ENCODE measurements at regions not wholly inside any gene's neighbourhood (a gene's known extent, or its start where the extent isn't known, plus 50 kb on each side); places are given as distances from the start of the nearest gene placed in this dataset.

- H3K9me3 Mint-ChIP-seq, result peaks cover 0 to 3% of the 10 kb centered on the region in 2 donors
- H3K4me3 Mint-ChIP-seq, result no peak overlapping the region
- no peak for ATAC-seq (replicated peaks)
These were observed 1114.2 kb downstream of the NSUN3 start for GRCh38 chr3:95177096-95177495.

DNA sequence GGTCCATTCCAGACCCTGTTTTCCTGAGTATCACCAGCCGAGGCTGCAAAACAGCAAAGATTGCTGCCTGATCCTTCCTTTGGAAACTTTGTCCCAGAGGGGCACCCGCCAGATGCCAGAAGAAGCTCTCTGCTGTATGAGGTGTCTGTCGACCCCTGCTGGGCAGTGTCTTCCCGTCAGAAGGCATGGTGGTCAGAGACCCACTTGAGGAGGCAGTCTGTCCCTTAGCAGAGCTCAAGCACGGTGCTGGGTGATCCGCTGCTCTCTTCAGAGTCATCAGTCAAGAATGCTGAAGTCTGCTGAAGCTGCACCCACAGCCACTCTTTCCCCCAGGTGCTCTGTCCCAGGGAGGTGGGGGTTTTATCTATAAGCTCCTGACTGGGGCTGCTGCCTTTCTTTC lies 1121.2 kb downstream of the NSUN3 start:
- no peak for ATAC-seq (replicated peaks)
- Mint-ChIP-seq H3K27me3 (no peaks in the 10 kb centered on the region), H3K9me3 (peaks cover 8 to 12% of the 10 kb centered on the region in 2 donors), H3K4me1 (ENCODE audit: low read depth in 2 of 2) (no peaks in the 10 kb centered on the region), H3K27ac (no peak overlapping the region), H3K36me3 (ENCODE audit: insufficient read depth) (peaks cover 3% of the 10 kb centered on the region), H3K4me3 (no peak overlapping the region)
- no peak for DNase-seq

More at GRCh38 chr3:95177096-95177495, 1114.2 kb downstream of the NSUN3 start:
- Mint-ChIP-seq H3K4me1 (ENCODE audit: low read depth in 2 of 2) (no peaks in the 10 kb centered on the region), H3K27me3 (no peaks in the 10 kb centered on the region), H3K36me3 (ENCODE audit: insufficient read depth) (peaks cover 3% of the 10 kb centered on the region), H3K27ac (no peak overlapping the region)
- DNase-seq, result no peak

- no peak overlapping the region for H3K27ac Mint-ChIP-seq
- ATAC-seq (replicated peaks) (no peak), DNase-seq (no peak)
- no peaks in the 10 kb centered on the region for H3K36me3 Mint-ChIP-seq (ENCODE audit: insufficient read depth)
- H3K4me3 Mint-ChIP-seq, result no peak overlapping the region
- peaks cover 6 to 7% of the 10 kb centered on the region in 2 donors for H3K9me3 Mint-ChIP-seq
- no peaks in the 10 kb centered on the region for H3K27me3 Mint-ChIP-seq
- no peaks in the 10 kb centered on the region for H3K4me1 Mint-ChIP-seq (ENCODE audit: low read depth in 2 of 2)
These were observed 1126.5 kb downstream of the NSUN3 start for GRCh38 chr3:95189348-95189747.

- H3K36me3 Mint-ChIP-seq (ENCODE audit: insufficient read depth), result no peaks in the 10 kb centered on the region
- H3K27ac Mint-ChIP-seq, result no peak overlapping the region
- no peaks in the 10 kb centered on the region for H3K27me3 Mint-ChIP-seq
- DNase-seq (no peak), ATAC-seq (replicated peaks) (no peak)
- H3K4me3 Mint-ChIP-seq, result no peak overlapping the region
- H3K4me1 Mint-ChIP-seq (ENCODE audit: low read depth in 2 of 2), result no peaks in the 10 kb centered on the region
- peaks cover 2% of the 10 kb centered on the region in 2 donors for H3K9me3 Mint-ChIP-seq
These were observed 1134.8 kb downstream of the NSUN3 start for GRCh38 chr3:95197661-95198060.

DNA sequence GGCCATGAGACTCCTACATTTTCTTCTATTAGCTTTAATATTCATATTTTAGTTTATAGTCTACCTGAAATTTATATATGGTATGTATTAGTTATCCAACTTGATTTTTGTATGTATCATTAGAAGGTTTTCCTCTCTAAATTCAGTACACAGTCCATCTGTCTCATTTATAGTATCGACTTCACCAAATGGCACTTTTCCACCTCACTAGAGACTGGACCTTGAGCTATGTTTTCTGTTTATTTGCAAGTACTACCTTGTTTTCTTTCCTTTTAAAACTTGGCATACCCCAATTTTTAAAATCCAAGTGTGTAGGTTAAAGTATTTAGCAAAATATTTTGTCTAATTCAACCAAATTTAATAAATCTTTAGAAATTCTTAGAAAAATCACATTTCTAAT lies 1137.5 kb downstream of the NSUN3 start:
- H3K4me1 Mint-ChIP-seq (ENCODE audit: low read depth in 2 of 2), result no peaks in the 10 kb centered on the region
- no peak overlapping the region for H3K27ac Mint-ChIP-seq
- no peak overlapping the region for H3K4me3 Mint-ChIP-seq

GRCh38 chr3:95210878-95211277 lies 1148.0 kb downstream of the NSUN3 start:
- Mint-ChIP-seq H3K9me3 (peaks cover 0 to 4% of the 10 kb centered on the region in 2 donors), H3K4me3 (no peak overlapping the region), H3K4me1 (ENCODE audit: low read depth in 2 of 2) (no peaks in the 10 kb centered on the region), H3K27me3 (no peaks in the 10 kb centered on the region), H3K27ac (no peak overlapping the region), H3K36me3 (ENCODE audit: insufficient read depth) (no peaks in the 10 kb centered on the region)
- ATAC-seq (replicated peaks), result no peak
- DNase-seq, result no peak

More for the DNA sequence above, 1137.5 kb downstream of the NSUN3 start:
- Mint-ChIP-seq H3K27me3 (no peaks in the 10 kb centered on the region), H3K9me3 (peaks cover 13% of the 10 kb centered on the region in 2 donors), H3K36me3 (ENCODE audit: insufficient read depth) (peaks cover 3% of the 10 kb centered on the region)
- ATAC-seq (replicated peaks) (no peak), DNase-seq (no peak)

GRCh38 chr3:95212117-95212516 lies 1149.3 kb downstream of the NSUN3 start:
- Mint-ChIP-seq H3K4me1 (ENCODE audit: low read depth in 2 of 2) (no peaks in the 10 kb centered on the region), H3K36me3 (ENCODE audit: insufficient read depth) (no peaks in the 10 kb centered on the region), H3K4me3 (no peak overlapping the region), H3K27me3 (no peaks in the 10 kb centered on the region), H3K27ac (no peak overlapping the region), H3K9me3 (peaks cover 0 to 4% of the 10 kb centered on the region in 2 donors)
- ATAC-seq (replicated peaks), result no peak
- DNase-seq, result no peak

- DNase-seq (no peak), ATAC-seq (replicated peaks) (no peak)
- no peak overlapping the region for H3K27ac Mint-ChIP-seq
- no peak overlapping the region for H3K4me3 Mint-ChIP-seq
- no peaks in the 10 kb centered on the region for H3K27me3 Mint-ChIP-seq
- H3K36me3 Mint-ChIP-seq (ENCODE audit: insufficient read depth), result no peaks in the 10 kb centered on the region
- H3K4me1 Mint-ChIP-seq (ENCODE audit: low read depth in 2 of 2), result no peaks in the 10 kb centered on the region
- H3K9me3 Mint-ChIP-seq, result no peaks in the 10 kb centered on the region
These were observed 1152.6 kb downstream of the NSUN3 start for GRCh38 chr3:95215437-95215957.

DNA sequence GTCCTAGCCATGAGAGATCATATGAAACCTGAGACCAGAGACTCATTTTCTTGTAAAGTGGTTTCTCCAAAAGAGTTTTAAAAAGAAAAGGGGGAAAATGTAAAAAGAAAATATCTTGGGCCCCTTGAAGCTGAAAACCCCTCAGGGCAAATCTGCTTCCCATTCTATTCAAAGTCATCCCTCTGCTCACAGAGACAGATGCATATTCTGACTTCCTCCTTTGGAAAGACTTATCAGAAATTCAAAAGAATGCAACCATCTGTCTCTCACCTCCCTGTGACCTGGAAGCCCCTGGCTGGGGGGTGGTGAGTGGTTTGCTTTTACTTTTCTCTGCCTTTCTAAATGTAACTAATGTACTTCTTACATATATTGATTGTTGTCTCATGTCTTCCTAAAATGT lies 1154.8 kb downstream of the NSUN3 start:
- ATAC-seq (replicated peaks), result no peak
- no peak for DNase-seq
- Mint-ChIP-seq H3K36me3 (ENCODE audit: insufficient read depth) (no peaks in the 10 kb centered on the region), H3K27ac (no peak overlapping the region), H3K27me3 (no peaks in the 10 kb centered on the region), H3K4me1 (ENCODE audit: low read depth in 2 of 2) (no peaks in the 10 kb centered on the region), H3K4me3 (no peak overlapping the region), H3K9me3 (no peaks in the 10 kb centered on the region)

DNA sequence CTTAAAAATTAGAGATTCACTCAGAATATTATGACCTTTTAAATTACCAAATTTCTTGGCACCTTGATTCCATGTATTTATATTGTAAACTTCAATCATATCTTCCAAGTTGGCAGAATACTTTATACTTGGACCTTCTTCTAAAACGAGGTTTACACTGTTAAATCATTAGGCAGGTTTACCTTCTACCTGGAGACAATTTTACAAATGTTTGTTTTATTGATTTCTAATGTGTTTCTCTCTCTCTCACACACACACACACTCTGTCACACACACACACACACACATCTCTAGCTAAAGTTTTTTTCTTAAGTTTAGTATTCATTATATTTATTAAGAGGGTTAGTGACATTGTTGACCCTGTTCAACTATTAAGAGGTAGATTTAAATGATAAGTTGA lies 1155.6 kb downstream of the NSUN3 start:
- no peak for DNase-seq
- Mint-ChIP-seq H3K27me3 (no peaks in the 10 kb centered on the region), H3K4me3 (no peak overlapping the region), H3K36me3 (ENCODE audit: insufficient read depth) (no peaks in the 10 kb centered on the region), H3K9me3 (no peaks in the 10 kb centered on the region), H3K27ac (no peak overlapping the region), H3K4me1 (ENCODE audit: low read depth in 2 of 2) (no peaks in the 10 kb centered on the region)
- ATAC-seq (replicated peaks), result no peak

GRCh38 chr3:95226437-95226836 lies 1163.6 kb downstream of the NSUN3 start:
- Mint-ChIP-seq H3K27me3 (no peaks in the 10 kb centered on the region), H3K9me3 (peaks cover 10 to 21% of the 10 kb centered on the region in 2 donors), H3K4me1 (ENCODE audit: low read depth in 2 of 2) (no peaks in the 10 kb centered on the region), H3K36me3 (ENCODE audit: insufficient read depth) (no peaks in the 10 kb centered on the region), H3K27ac (no peak overlapping the region), H3K4me3 (no peak overlapping the region)
- ATAC-seq (replicated peaks) (no peak), DNase-seq (no peak)

DNA sequence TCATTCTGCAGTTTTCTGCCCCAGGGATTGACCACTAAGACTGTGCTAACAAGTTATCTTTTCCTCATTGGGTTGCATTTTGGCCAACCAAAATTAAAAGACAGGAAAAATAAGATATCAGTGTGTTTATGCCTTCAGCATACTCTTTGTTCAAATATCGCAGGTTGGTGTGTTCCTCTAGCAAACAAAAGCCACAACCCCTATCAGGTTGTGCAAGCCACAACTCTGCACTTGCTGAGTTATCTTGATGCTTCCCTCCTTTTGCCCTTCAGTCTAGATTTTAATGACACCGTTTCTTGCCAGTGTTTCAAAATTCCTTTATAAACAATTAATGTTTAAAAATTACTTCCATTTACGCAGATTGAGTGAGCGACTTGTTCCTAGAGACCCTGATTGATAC lies 1164.2 kb downstream of the NSUN3 start:
- DNase-seq (no peak), ATAC-seq (replicated peaks) (no peak)
- H3K4me3 Mint-ChIP-seq, result no peak overlapping the region
- no peak overlapping the region for H3K27ac Mint-ChIP-seq
- no peaks in the 10 kb centered on the region for H3K4me1 Mint-ChIP-seq (ENCODE audit: low read depth in 2 of 2)
- no peaks in the 10 kb centered on the region for H3K36me3 Mint-ChIP-seq (ENCODE audit: insufficient read depth)
- H3K27me3 Mint-ChIP-seq, result no peaks in the 10 kb centered on the region
- H3K9me3 Mint-ChIP-seq, result peaks cover 10 to 21% of the 10 kb centered on the region in 2 donors

- Mint-ChIP-seq H3K9me3 (peaks cover 10 to 25% of the 10 kb centered on the region in 2 donors), H3K4me1 (ENCODE audit: low read depth in 2 of 2) (no peaks in the 10 kb centered on the region), H3K4me3 (no peak overlapping the region), H3K27me3 (no peaks in the 10 kb centered on the region), H3K27ac (no peak overlapping the region), H3K36me3 (ENCODE audit: insufficient read depth) (no peaks in the 10 kb centered on the region)
- ATAC-seq (replicated peaks), result no peak
- no peak for DNase-seq
These were observed 1165.6 kb downstream of the NSUN3 start for GRCh38 chr3:95228416-95228815.

DNA sequence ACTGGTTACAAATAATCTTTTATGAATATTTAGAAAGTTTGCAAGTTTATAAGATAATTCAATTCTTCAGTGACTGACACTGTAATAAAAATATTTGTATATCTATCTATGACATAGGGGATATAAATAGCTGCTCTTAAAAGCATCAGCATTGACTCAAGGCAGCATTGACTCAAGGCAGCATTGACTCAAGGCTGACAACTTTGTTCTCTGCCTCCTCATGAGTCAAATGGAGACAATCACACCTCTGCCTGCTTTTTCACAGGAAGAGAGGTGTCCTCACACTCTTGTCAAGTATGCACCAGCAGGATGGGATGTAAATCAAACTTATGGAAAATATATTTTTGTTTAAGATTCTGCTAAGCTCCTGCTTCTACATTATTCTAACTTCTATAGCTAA lies 1173.1 kb downstream of the NSUN3 start:
- Mint-ChIP-seq H3K27ac (no peak overlapping the region), H3K27me3 (no peaks in the 10 kb centered on the region), H3K9me3 (peaks cover 7 to 13% of the 10 kb centered on the region in 2 donors), H3K4me1 (ENCODE audit: low read depth in 2 of 2) (no peaks in the 10 kb centered on the region), H3K36me3 (ENCODE audit: insufficient read depth) (no peaks in the 10 kb centered on the region), H3K4me3 (no peak overlapping the region)
- ATAC-seq (replicated peaks) (no peak), DNase-seq (no peak)

- no peak for ATAC-seq (replicated peaks)
These were observed 1174.9 kb downstream of the NSUN3 start for GRCh38 chr3:95237783-95238182.

More at GRCh38 chr3:95237783-95238182, 1174.9 kb downstream of the NSUN3 start:
- peaks cover 9 to 15% of the 10 kb centered on the region in 2 donors for H3K9me3 Mint-ChIP-seq
- H3K36me3 Mint-ChIP-seq (ENCODE audit: insufficient read depth), result no peaks in the 10 kb centered on the region
- H3K27me3 Mint-ChIP-seq, result no peaks in the 10 kb centered on the region
- DNase-seq, result no peak
- no peak overlapping the region for H3K27ac Mint-ChIP-seq
- H3K4me1 Mint-ChIP-seq (ENCODE audit: low read depth in 2 of 2), result no peaks in the 10 kb centered on the region
- H3K4me3 Mint-ChIP-seq, result no peak overlapping the region
